Loucy (cell line): ENCODE measurements at regions not wholly inside any gene's neighbourhood (a gene's known extent, or its start where the extent isn't known, plus 50 kb on each side); places are given as distances from the start of the nearest gene placed in this dataset.

Experiments
- H2AFZ ChIP-seq: fragments of 200-600 bp; sonication (generic); 2 replicates; pipeline ENCODE4 v1.6.0; 2016; ENCODE audit warnings: antibody characterized with exemption, mild to moderate bottlenecking, low read length, moderate library complexity
- H3F3A ChIP-seq: fragments of 200-600 bp; 2 replicates; pipeline ENCODE4 v1.6.0; 2016; ENCODE audit warnings: antibody characterized with exemption, low read depth, mild to moderate bottlenecking
- H3K27me3 ChIP-seq: fragments of 200-600 bp; sonication (generic); 2 replicates; pipeline ENCODE4 v1.6.1; 2014; ENCODE audit warnings: low read length, mild to moderate bottlenecking; ENCODE audit not compliant: insufficient read depth, poor library complexity, severe bottlenecking
- H3K36me3 ChIP-seq: fragments of 200-600 bp; sonication (generic); 2 replicates; pipeline ENCODE4 v1.6.1; 2016; ENCODE audit warnings: low read length; ENCODE audit not compliant: insufficient read depth
- H3K4me1 ChIP-seq: fragments of 200-600 bp; sonication (generic); 2 replicates; pipeline ENCODE4 v1.5.1; 2014; ENCODE audit warnings: low read length, mild to moderate bottlenecking; ENCODE audit not compliant: insufficient read depth, poor library complexity, severe bottlenecking
- H3K4me2 ChIP-seq: fragments of 200-600 bp; sonication (generic); 2 replicates; pipeline ENCODE4 v1.6.0; 2014; ENCODE audit warnings: antibody characterized with exemption, low read length, low read depth, mild to moderate bottlenecking; ENCODE audit not compliant: poor library complexity, severe bottlenecking
- H3K4me3 ChIP-seq: fragments of 200-600 bp; sonication (generic); 2 replicates; pipeline ENCODE4 v1.5.1; 2014; ENCODE audit warnings: low read length, mild to moderate bottlenecking, mixed read lengths; ENCODE audit not compliant: poor library complexity, severe bottlenecking
- H3K79me2 ChIP-seq: fragments of 200-600 bp; sonication (generic); 2 replicates; pipeline ENCODE4 v1.6.1; 2014; ENCODE audit warnings: low read length; ENCODE audit not compliant: insufficient read depth
- H3K9ac ChIP-seq: fragments of 200-600 bp; sonication (generic); 2 replicates; pipeline ENCODE4 v1.6.0; 2014; ENCODE audit warnings: mild to moderate bottlenecking, low read depth, low read length, moderate library complexity; ENCODE audit not compliant: poor library complexity, severe bottlenecking
- H3K9me2 ChIP-seq: fragments of 200-600 bp; sonication (generic); replicated peaks from 2 replicates; pipeline ENCODE4 v1.6.1; 2016; ENCODE audit warnings: low read depth, low read length, mixed read lengths
- H3K9me3 ChIP-seq: fragments of 200-600 bp; sonication (generic); 2 replicates; pipeline ENCODE4 v1.6.1; 2014; ENCODE audit warnings: mild to moderate bottlenecking, antibody characterized with exemption, low read length, low read depth; ENCODE audit not compliant: insufficient read depth
- H4K20me1 ChIP-seq: fragments of 200-600 bp; sonication (generic); 2 replicates; pipeline ENCODE4 v1.6.0; 2014; ENCODE audit warnings: antibody characterized with exemption, low read length, mild to moderate bottlenecking; ENCODE audit not compliant: insufficient read depth, poor library complexity, severe bottlenecking
- CTCF ChIP-seq: fragments of 200-600 bp; sonication (generic); conservative IDR thresholded peaks from 2 replicates; pipeline ENCODE4 v1.5.1; 2014; ENCODE audit warnings: mild to moderate bottlenecking, antibody characterized with exemption, low read length
- EZH2phosphoT487 ChIP-seq: fragments of 200-600 bp; IDR thresholded peaks from 2 replicates; pipeline ENCODE4 v1.6.1; 2018; ENCODE audit warnings: antibody characterized with exemption, mild to moderate bottlenecking, moderate library complexity, borderline replicate concordance

GRCh38 chr3:42336103-42336502 is 70.1 kb upstream of the CCK start:
- Histone ChIP-seq H4K20me1 (no peaks in the 10 kb centered on the region), H3K9me2 (no peaks in the 10 kb centered on the region), H3K9me3 (no peaks in the 10 kb centered on the region), H3K4me2 (no peak overlapping the region), H3K27me3 (no peaks in the 10 kb centered on the region), H3F3A (no peaks in the 10 kb centered on the region), H3K4me3 (no peak overlapping the region), H3K79me2 (no peaks in the 10 kb centered on the region), H3K4me1 (no peaks in the 10 kb centered on the region), H3K36me3 (no peaks in the 10 kb centered on the region), H2AFZ (no peak overlapping the region), H3K9ac (no peak overlapping the region)
- TF ChIP-seq EZH2phosphoT487 (no peak), CTCF (no peak)

GRCh38 chr3:42317137-42317536 is 51.2 kb upstream of the CCK start:
- H3K79me2 ChIP-seq = no peaks in the 10 kb centered on the region
- H3F3A ChIP-seq = no peaks in the 10 kb centered on the region
- no peak overlapping the region for H2AFZ ChIP-seq
- no peak for TF ChIP-seq EZH2phosphoT487
- no peak for TF ChIP-seq CTCF
- H3K9me2 ChIP-seq = no peaks in the 10 kb centered on the region
- H3K36me3 ChIP-seq = no peaks in the 10 kb centered on the region
- H4K20me1 ChIP-seq = no peaks in the 10 kb centered on the region
- H3K4me3 ChIP-seq = no peak overlapping the region
- no peak overlapping the region for H3K9ac ChIP-seq
- no peaks in the 10 kb centered on the region for H3K27me3 ChIP-seq
- H3K4me2 ChIP-seq = no peak overlapping the region
- no peaks in the 10 kb centered on the region for H3K4me1 ChIP-seq
- peaks cover 4% of the 10 kb centered on the region; the same call in 1 of the 2 replicates for H3K9me3 ChIP-seq
